ENCODE measurements at regions not wholly inside any gene's neighbourhood (a gene's known extent, or its start where the extent isn't known, plus 50 kb on each side); places are given as distances from the start of the nearest gene placed in this dataset.

DNA sequence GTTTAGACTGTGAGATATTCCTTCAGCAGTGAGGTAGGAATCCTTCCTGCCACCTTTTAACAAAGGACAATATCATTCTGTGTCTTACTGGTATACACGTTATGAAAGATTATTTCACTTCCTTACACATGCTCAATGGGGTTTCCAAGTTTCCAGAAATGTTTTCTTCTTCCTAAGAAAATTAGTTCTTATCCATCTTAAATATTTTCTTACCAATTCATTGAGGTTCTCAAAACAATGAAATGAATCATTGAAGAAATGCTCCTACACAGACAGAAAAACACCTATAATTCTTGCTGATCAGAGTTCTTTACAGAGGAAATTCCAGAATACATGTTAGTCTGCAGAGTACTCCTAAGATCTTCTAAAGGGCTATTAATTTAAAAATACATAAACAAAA lies 51.4 kb upstream of the SEC61G start:
- Mint-ChIP-seq H3K27me3 (peaks cover 2% of the 10 kb centered on the region), H3K9me3 (no peaks in the 10 kb centered on the region), H3K36me3 (ENCODE audit: low read depth) (no peaks in the 10 kb centered on the region), H3K4me1 (no peaks in the 10 kb centered on the region), H3K4me3 (no peak overlapping the region), H3K27ac (no peak overlapping the region)
- CTCF ChIA-PET: no interaction called here
- no peak for DNase-seq
- POLR2A ChIA-PET: no interaction called here

DNA sequence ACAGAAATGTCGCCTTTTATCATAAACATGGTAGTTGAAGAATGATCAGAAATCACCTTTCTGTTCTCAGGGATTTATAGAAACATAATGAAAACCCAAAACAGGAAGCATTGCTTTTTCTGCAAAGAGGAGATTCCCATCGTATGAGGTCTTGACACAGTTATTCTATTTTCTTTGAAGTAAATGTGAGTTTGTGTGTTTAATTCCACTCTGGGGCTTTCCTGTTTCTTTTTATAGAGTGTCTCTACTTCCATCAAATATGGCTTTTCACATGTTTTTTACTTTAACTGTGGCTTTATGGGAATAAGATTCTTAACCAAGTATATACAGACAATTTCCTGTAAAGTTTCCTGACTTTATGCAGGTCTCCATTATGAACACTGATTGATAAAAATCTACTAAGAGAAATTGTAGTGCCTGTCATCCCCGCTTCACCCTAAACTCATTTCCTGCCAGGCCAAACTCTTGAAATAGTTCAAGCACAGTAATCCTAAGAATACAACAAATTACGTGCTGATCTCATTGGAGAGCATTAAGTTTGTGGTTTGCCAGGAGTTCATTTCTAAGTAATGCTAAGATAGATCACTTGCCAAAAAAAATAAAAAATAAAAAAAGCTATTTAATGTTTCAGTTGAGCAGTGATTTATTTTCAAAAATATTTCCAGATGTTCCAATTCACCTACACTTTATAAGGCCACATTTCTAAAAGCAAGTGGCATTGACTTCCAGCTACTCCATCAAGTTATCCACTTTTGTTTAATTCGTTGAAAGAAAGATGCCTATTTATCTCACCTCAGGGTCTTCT lies 52.2 kb upstream of the SEC61G start:
- Mint-ChIP-seq H3K4me3 (no peak overlapping the region), H3K9me3 (no peaks in the 10 kb centered on the region), H3K27me3 (peaks cover 2% of the 10 kb centered on the region), H3K36me3 (ENCODE audit: low read depth) (no peaks in the 10 kb centered on the region), H3K4me1 (no peaks in the 10 kb centered on the region), H3K27ac (no peak overlapping the region)
- CTCF ChIA-PET: no interaction called here
- no peak for DNase-seq
- POLR2A ChIA-PET: no interaction called here

DNA sequence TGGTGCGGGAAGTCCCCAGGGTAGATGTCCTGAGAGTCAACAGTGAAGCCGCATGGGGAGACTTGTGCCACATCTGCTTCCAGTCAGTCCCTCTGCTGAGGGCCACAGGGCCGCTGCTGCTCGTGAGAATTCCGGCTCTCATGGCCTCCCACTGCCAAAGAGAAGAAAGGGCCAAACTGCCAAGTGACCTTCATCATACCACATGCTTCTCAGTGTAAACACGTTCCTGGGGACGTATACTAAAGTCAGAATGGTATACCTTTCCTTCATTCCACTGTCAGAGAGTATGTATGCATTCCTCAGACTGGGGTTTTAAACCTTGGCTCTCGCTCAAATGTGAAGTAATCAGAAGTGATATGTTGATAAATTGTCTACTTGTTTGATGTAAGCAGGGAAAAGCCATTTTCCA lies 52.8 kb upstream of the SEC61G start:
- ChIA-PET CTCF (no interaction called here), POLR2A (no interaction called here)
- no peak for DNase-seq
- no peak overlapping the region for H3K4me3 Mint-ChIP-seq
- no peak overlapping the region for H3K27ac Mint-ChIP-seq
- no peaks in the 10 kb centered on the region for H3K4me1 Mint-ChIP-seq
- no peaks in the 10 kb centered on the region for H3K36me3 Mint-ChIP-seq (ENCODE audit: low read depth)
- peaks cover 2% of the 10 kb centered on the region for H3K27me3 Mint-ChIP-seq
- no peaks in the 10 kb centered on the region for H3K9me3 Mint-ChIP-seq

DNA sequence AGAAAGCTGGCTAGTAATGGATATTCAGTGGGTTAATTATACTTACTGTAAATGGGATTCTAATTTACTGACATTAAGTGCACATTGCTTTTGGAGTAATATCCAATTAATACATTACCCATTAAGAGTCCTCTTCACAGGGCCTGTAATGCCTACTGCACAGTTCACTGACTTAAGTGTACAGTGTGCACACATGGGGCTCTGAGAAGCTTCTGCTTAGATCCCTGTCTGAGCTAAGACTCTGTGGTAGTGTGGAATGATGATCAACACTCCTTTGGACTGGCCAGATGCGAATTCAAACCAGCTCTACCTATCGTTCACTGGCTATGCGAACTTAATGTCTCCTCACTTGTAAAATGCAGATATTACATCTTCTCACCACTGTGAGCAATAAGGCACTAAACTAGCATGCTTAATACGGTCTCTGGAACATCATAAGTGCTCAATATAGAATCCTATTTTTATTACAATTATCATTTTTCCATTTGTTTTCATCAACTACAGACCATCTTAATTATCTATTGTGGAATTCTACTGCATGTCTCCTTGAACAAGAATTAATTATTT lies 53.8 kb upstream of the SEC61G start:
- H3K9me3 Mint-ChIP-seq: no peaks in the 10 kb centered on the region
- H3K4me3 Mint-ChIP-seq: no peak overlapping the region
- H3K27me3 Mint-ChIP-seq: peaks cover 6% of the 10 kb centered on the region
- CTCF ChIA-PET: interaction anchor here (1.4 kb wide), 1 partner anchor 442 kb away, joined by 4 read pairs; no protein-coding TSS in a partner anchor
- no peaks in the 10 kb centered on the region for H3K36me3 Mint-ChIP-seq (ENCODE audit: low read depth)
- no peak overlapping the region for H3K27ac Mint-ChIP-seq
- DNase-seq: no peak
- H3K4me1 Mint-ChIP-seq: no peaks in the 10 kb centered on the region
- POLR2A ChIA-PET: no interaction called here

DNA sequence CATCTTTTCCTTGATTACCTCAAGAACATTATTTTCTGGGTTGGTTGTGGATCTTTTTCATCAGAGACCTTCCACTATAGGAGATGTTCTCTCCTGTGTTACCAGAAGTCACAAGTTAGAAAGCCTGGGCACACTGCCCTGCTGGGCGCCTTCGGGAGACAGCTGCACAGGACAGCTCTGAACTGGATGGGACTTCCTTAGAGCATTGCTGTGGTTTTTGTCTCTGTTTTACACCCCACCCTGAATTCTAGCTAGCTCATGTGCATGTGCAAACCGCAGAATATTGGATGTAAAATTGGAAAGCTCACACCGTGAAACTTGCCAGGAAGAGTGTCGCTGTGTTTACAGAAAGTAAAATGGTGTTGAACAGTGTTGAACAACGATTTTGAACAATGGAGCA lies 54.4 kb upstream of the SEC61G start:
- no peak for DNase-seq
- Mint-ChIP-seq H3K4me1 (no peaks in the 10 kb centered on the region), H3K27ac (no peak overlapping the region), H3K36me3 (ENCODE audit: low read depth) (no peaks in the 10 kb centered on the region), H3K9me3 (no peaks in the 10 kb centered on the region), H3K27me3 (peaks cover 9% of the 10 kb centered on the region), H3K4me3 (no peak overlapping the region)
- ChIA-PET POLR2A (no interaction called here), CTCF (interaction anchor here (1.4 kb wide), 1 partner anchor 442 kb away, joined by 4 read pairs; no protein-coding TSS in a partner anchor)

DNA sequence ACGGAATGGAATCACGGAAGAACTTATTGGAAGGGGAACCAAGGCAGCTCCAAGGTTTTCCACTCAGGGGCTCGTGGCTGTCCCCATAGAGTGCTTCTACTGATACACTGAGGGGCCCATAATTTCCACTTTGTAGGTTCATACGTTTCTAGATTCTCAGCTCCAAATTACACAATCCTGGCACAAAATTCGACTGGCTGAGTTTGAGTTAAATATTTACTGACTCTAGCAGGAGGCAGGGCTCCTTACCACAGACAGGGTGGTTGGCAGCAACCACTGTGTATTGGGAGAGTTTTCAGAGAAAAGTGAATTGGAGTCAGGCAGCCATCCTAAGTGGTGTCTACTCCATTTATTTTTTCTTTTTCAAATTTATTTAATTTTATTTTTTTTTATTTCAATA lies 55.4 kb upstream of the SEC61G start:
- no peaks in the 10 kb centered on the region for H3K4me1 Mint-ChIP-seq
- ChIA-PET POLR2A (no interaction called here), CTCF (no interaction called here)
- no peaks in the 10 kb centered on the region for H3K9me3 Mint-ChIP-seq
- H3K27me3 Mint-ChIP-seq: peaks cover 8% of the 10 kb centered on the region
- DNase-seq: no peak
- H3K36me3 Mint-ChIP-seq (ENCODE audit: low read depth): no peaks in the 10 kb centered on the region
- H3K4me3 Mint-ChIP-seq: no peak overlapping the region
- no peak overlapping the region for H3K27ac Mint-ChIP-seq

DNA sequence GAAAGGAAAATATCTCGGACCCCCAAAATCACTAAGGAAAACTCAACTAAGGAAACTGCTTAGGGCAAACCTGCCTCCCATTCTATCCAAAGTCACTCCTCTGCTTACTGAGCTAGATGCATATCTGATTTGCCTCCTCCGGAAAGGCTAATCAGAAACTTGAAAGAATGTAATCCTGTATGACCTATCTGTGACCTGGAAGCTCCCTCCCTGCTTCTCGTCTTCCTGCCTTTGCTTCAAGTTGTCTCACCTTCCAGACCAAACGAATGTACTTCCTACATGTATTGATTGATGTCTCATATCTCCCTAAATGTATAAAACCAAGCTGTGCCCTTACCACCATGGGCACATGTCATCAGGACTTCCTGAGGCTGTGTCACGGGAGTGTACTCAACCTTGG lies 58.1 kb upstream of the SEC61G start:
- POLR2A ChIA-PET: no interaction called here
- no peak for DNase-seq
- CTCF ChIA-PET: no interaction called here

DNA sequence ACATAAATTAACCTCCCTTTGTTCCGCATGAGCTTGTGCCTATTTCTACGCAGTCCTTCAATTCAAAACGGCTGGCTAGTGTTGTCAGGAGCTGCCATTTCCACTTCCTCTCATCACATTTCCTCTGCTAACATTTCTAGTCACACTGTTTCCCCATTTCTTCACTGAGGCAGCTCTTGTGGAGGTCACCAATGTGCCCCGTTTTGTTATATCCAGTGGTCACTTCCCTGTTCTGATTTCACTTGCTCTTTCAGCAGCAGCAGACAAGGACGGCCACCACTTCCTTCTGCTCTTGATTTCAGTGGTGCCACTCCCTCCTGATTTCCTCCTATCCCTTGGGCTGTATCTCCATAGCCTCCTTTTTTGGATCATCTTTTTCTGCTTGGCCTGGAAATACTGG lies 64.8 kb upstream of the SEC61G start:
- ChIA-PET CTCF (no interaction called here), POLR2A (no interaction called here)
- Mint-ChIP-seq H3K27ac (no peak overlapping the region), H3K4me1 (no peaks in the 10 kb centered on the region), H3K9me3 (no peaks in the 10 kb centered on the region), H3K4me3 (no peak overlapping the region), H3K27me3 (peaks cover 22% of the 10 kb centered on the region), H3K36me3 (ENCODE audit: low read depth) (no peaks in the 10 kb centered on the region)
- no peak for DNase-seq

More for the DNA sequence above, 58.1 kb upstream of the SEC61G start:
- Mint-ChIP-seq H3K27me3 (peaks cover 16% of the 10 kb centered on the region), H3K4me3 (no peak overlapping the region), H3K9me3 (no peaks in the 10 kb centered on the region), H3K27ac (no peak overlapping the region), H3K36me3 (ENCODE audit: low read depth) (no peaks in the 10 kb centered on the region), H3K4me1 (no peaks in the 10 kb centered on the region)

DNA sequence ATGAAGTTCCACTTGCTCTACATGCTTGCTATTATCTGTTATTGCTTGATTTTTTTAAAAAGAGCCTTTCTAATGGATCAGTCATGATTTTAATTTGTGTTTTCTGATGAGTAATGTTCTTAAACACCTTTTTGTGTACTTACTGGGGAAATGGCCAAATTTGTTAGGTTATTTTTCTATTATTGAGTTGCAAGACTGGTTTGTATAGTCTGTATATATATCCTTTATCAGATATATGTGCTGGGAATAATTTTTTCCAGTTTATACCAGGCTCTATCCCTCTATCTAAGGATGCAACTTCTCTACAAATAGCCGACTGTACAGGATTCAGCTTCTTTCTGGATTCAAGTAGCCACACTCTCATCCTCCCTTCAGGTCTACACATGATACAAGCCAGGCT lies 65.6 kb upstream of the SEC61G start:
- no peaks in the 10 kb centered on the region for H3K4me1 Mint-ChIP-seq
- H3K9me3 Mint-ChIP-seq: no peaks in the 10 kb centered on the region
- no peak overlapping the region for H3K4me3 Mint-ChIP-seq
- peaks cover 21% of the 10 kb centered on the region for H3K27me3 Mint-ChIP-seq
- POLR2A ChIA-PET: no interaction called here
- no peak for DNase-seq
- CTCF ChIA-PET: no interaction called here
- no peak overlapping the region for H3K27ac Mint-ChIP-seq
- H3K36me3 Mint-ChIP-seq (ENCODE audit: low read depth): no peaks in the 10 kb centered on the region

DNA sequence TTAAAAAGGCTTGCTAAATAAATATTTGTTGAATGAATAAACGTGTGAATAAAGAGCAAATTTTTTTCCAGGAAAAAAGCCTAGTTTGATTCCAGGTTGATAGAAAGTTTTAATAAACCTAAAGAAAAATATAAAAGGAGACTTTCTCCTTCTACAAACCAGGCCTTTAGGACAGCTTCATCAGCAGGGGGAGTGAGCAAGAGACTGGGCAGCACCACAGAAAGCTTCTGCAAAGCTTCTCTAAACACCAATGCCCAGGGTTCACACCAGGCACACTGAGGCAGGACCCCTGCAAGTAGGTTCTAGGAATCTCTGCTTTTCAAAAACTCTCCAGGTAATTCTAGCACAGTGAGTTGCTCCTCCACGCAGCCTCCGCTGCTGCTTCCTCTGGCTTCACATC lies 66.4 kb upstream of the SEC61G start:
- CTCF ChIA-PET: no interaction called here
- Mint-ChIP-seq H3K4me1 (no peaks in the 10 kb centered on the region), H3K36me3 (ENCODE audit: low read depth) (no peaks in the 10 kb centered on the region), H3K4me3 (no peak overlapping the region), H3K27ac (no peak overlapping the region), H3K27me3 (peaks cover 18% of the 10 kb centered on the region), H3K9me3 (no peaks in the 10 kb centered on the region)
- POLR2A ChIA-PET: no interaction called here
- no peak for DNase-seq

DNA sequence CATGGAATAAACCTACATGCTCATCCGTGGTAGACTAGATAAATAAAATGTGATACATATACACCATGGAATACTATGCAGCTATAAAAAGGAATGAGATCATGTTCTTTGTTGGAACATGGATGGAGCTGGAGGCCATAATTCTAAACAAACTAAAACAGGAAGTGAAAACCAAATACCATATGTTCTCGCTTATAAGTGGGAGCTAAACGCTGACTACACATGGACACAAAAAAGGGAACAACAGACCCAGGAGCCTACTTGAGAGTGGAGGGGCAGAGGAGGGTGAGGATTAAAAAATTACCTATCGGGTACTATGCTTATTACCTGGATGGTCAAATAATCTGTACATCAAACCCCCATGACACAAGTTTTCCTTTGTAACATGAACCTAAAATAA lies 68.7 kb upstream of the SEC61G start:
- H3K4me1 Mint-ChIP-seq: no peaks in the 10 kb centered on the region
- CTCF ChIA-PET: no interaction called here
- DNase-seq: no peak
- no peaks in the 10 kb centered on the region for H3K36me3 Mint-ChIP-seq (ENCODE audit: low read depth)
- no peaks in the 10 kb centered on the region for H3K9me3 Mint-ChIP-seq
- no peak overlapping the region for H3K27ac Mint-ChIP-seq
- no peak overlapping the region for H3K4me3 Mint-ChIP-seq
- H3K27me3 Mint-ChIP-seq: peaks cover 14% of the 10 kb centered on the region
- POLR2A ChIA-PET: no interaction called here

DNA sequence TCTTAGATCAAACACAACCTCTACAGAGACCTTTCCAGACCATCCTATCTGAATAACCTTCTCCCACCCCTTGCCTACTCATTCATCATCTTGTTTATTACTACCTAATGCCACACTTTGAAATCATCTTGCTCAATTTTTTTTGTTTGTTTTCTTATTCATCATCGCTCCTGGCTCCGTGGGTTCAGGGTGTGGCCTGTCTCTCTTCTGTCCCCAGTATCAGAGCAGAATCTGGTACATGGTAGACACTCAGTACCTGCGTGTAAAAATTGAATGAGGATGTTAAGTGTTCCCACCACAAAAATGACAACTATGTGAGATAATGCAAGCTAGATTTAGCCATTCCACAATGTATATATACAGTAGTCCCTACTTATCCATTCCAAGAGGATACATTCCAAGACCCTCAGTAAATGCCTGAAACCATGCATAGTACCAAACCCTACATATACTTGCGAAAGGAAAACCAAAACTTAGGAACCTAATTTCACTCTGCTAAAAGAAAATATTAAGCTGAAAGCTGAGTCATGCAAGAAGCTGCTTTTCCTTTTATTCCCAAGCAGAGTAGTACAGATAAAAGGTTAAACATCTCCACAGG lies 72.1 kb upstream of the SEC61G start:
- no peak overlapping the region for H3K27ac Mint-ChIP-seq
- H3K27me3 Mint-ChIP-seq: peaks cover 4% of the 10 kb centered on the region
- ChIA-PET CTCF (interaction anchor here (0.7 kb wide), 1 partner anchor 78 kb away, joined by 3 read pairs; no protein-coding TSS in a partner anchor), POLR2A (no interaction called here)
- no peaks in the 10 kb centered on the region for H3K4me1 Mint-ChIP-seq
- H3K36me3 Mint-ChIP-seq (ENCODE audit: low read depth): no peaks in the 10 kb centered on the region
- DNase-seq: no peak
- no peak overlapping the region for H3K4me3 Mint-ChIP-seq
- H3K9me3 Mint-ChIP-seq: peaks cover 3% of the 10 kb centered on the region

DNA sequence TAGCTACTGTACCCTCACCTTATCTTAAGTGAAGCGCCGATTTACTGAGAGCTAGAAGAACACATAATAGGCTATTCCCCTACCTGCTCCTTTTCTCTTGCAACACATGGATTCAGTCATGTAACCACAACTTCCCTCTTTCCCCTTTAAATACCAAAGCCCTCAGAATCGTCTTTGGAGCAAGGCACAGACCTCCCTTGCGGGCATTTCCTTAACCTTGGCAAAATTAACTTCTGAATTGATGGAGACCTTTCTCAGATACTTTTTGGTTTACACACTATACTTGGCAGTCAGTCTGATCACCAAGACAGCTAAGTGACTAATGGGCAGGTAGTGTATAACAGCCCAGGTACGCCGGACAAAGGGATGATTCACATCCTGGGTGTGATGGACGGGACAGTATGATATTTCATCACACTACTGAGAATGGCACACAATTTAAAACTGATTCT lies 72.7 kb upstream of the SEC61G start:
- no peak overlapping the region for H3K4me3 Mint-ChIP-seq
- peaks cover 3% of the 10 kb centered on the region for H3K9me3 Mint-ChIP-seq
- no peaks in the 10 kb centered on the region for H3K36me3 Mint-ChIP-seq (ENCODE audit: low read depth)
- DNase-seq: no peak
- no peak overlapping the region for H3K27ac Mint-ChIP-seq
- H3K4me1 Mint-ChIP-seq: no peaks in the 10 kb centered on the region
- POLR2A ChIA-PET: no interaction called here
- peaks cover 2% of the 10 kb centered on the region for H3K27me3 Mint-ChIP-seq
- CTCF ChIA-PET: interaction anchor here (0.7 kb wide), 1 partner anchor 78 kb away, joined by 3 read pairs; no protein-coding TSS in a partner anchor

DNA sequence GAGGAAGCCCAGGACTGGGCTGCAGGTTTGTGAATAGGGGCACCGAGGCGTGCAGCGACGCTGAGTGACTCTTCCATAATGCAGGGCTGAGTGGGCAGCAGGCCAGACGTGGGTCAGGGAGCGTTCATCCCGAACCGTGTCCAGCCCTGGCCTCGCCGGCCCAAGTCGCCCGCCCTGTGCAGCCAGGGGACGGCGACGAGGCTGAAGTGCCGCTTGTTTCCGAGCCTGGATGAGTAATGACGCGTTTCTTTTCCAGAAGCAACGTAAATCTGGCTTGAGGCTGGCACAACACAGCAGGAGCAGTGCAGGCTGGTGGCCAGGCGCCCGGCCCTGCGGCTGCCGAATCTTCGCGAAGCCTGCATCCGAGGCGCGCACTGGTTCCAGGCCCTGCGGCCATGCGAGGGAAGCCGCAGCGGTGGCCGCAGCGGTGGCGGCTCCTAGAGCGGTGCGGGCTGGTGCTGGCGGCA lies 74.0 kb upstream of the SEC61G start:
- Mint-ChIP-seq H3K9me3 (peaks cover 3% of the 10 kb centered on the region), H3K4me3 (no peak overlapping the region)

More for the DNA sequence above, 74.0 kb upstream of the SEC61G start:
- ChIA-PET CTCF (no interaction called here), POLR2A (no interaction called here)
- no peaks in the 10 kb centered on the region for H3K4me1 Mint-ChIP-seq
- H3K36me3 Mint-ChIP-seq (ENCODE audit: low read depth): no peaks in the 10 kb centered on the region
- no peak for DNase-seq
- H3K27me3 Mint-ChIP-seq: no peaks in the 10 kb centered on the region
- no peak overlapping the region for H3K27ac Mint-ChIP-seq
